AML-193 (cell line): ENCODE measurements at regions not wholly inside any gene's neighbourhood (a gene's known extent, or its start where the extent isn't known, plus 50 kb on each side); places are given as distances from the start of the nearest gene placed in this dataset.
"Not testable (repeated sequence)": the region's sequence is repeated elsewhere in the genome, so short reads cannot be mapped to it uniquely, and the experiment has no call there.

Experiments used
- DNase-seq, 2 experiments: peaks; one replicate each; lab custom pipeline; 2025; lab: John Stamatoyannopoulos, UW

DNA sequence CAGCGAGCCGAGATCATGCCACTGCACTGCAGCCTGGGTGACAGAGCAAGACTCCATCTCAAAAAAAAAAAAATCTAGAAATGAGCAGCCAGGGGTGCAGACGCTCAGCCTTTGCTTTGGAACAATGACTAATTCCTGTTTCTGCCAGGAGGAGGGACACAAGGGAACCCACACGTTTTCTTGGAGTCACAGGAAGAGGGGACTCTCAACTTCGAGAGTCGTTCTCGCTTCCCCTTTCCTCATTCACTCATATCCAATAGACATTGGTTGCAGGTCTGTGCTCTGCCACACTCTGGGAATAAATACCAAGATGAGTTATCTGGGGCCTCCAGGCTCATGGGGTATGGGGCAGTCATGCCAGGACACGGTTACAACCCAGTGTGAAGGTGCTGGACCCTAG lies 91.5 kb upstream of the RREB1 start:
- DNase-seq = no peak

GRCh38 chr6:7021301-7021700 lies 86.5 kb upstream of the RREB1 start:
- no peak for DNase-seq

- no peak for DNase-seq
These were observed 81.9 kb upstream of the RREB1 start for GRCh38 chr6:7025861-7026260.

DNA sequence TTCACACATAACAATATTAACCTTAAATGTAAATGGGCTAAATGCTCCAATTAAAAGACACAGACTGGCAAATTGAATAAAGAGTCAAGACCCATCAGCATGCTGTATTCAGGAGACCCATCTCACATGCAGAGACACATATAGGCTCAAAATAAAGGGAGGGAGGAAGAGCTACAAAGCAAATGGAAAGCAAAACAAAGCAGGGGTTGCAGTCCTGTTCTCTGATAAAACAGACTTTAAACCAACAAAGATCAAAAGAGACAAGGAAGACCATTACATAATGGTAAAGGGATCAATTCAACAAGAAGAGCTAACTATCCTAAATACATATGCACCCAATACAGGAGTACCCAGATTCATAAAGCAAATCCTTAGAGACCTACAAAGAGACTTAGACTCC lies 78.8 kb upstream of the RREB1 start:
- not testable (repeated sequence) for DNase-seq

GRCh38 chr6:7030968-7031367 lies 76.8 kb upstream of the RREB1 start:
- DNase-seq = not testable (repeated sequence)

- no peak for DNase-seq
These were observed 74.6 kb upstream of the RREB1 start for GRCh38 chr6:7033202-7033601.

GRCh38 chr6:7034055-7034454 lies 73.7 kb upstream of the RREB1 start:
- DNase-seq = no peak

DNA sequence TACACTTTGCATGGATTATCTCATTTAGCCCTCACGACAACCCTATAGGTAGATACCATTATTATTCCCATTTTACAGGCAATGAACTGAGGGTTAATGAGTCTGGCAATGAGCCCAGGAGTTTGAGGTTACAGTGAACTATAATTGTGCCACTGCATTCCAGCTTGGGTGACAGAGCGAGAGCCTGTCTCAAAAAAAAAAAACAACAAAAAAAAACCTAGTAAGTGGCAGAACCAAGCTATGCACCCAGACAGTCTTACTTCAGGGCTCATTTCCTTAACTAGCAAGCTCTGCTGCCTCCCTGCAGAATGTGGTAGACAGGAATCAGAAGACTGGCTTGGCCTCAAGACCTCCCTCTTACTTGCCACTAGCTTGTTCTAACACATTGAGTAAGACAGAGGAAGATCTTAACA lies 71.9 kb upstream of the RREB1 start:
- DNase-seq = no peak

DNA sequence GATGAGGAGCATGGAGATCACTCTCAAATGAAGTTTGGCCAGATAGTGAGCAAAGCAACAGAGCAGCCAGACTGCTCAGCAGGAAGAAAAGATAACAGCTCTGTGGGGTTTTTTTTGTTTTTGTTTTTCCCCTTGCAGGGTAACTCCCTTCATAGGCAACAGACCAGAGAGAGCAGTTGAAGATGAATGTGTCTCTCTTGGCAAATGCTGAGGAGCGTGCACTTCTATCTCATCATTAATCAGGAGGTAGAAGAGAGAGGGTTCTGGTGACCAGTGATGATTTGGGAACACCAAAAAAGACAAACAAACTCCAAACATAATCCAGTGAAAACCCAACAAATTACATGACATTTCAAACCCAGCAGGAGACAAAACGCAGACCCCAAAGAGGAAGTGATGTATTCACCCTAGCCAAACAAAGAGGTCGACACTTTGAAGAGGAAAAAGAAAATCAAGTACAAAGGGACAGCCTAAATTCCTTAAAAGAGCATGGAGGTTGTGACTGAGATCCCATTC lies 66.2 kb upstream of the RREB1 start:
- DNase-seq = no peak

DNA sequence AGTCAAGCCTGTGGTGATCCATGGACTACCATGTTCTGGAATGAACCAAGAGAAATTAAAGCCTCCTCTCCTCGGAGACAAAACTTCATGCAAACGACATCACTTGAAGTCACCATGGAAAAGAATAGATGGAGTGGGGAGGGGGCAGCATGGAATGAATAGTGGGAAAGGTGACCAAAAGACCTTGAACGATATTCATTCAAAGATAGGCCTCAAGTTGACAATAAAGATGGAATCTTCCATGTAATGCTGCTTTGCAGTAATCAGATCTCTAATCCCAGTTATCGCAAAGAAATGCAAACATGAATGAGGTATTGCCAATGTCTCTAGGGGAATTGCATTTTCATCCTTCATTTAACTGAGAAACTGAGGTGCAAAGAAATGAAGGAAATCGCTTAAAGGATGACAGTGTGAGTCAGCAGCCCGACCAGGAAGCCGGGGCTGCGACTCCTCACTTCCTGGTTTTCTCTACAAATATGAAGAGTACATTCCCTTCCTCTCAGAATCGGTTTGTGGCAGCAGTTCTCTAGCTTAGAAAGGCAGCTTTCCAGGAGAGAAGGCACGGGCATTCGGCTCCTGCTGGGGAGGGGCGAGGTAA lies 65.6 kb upstream of the RREB1 start:
- DNase-seq = peak; percentile 46 to 56

DNA sequence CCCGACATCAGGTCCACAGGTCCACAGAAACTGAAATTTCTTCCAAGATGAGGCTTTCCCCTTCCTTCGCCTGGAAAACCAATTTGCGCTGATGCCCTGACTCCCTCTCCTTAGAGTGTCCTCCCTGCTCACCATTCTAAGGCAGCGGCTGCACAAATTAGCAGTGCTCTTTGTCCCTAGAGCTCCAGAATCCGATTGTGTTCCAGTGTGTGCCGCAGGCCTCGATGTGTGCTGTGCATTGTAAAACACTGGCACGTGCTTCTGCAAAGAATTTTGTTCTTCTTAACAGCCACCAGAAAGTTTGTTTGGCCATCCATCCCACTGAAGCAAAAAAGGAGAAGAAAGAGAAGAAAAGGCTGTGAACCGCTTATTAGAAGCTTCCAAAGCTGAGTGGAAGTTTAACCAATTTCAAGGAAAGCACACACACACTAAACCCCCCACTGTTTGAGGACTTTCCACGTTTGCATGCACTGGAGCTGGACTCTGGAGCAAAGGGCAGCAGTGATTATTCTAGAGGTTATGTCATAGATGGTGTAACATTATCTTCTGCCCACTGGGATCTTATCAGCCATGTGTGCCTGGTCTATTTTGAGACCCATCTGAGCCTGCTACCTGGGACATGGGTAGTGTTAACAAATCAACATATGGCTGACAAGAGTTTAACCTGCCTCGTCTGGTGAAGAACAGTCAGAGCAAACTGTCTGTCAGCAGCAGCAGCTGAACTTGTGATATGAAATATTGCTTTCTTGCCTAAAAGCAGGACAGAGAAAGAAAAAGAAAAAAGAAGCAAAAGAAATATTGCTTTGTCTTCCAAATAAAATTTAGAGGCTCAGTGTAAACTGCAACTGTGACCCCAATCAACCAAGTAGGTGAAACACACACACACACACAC lies 64.9 kb upstream of the RREB1 start:
- DNase-seq = no peak

GRCh38 chr6:7045331-7045730 lies 62.4 kb upstream of the RREB1 start:
- DNase-seq = no peak

DNA sequence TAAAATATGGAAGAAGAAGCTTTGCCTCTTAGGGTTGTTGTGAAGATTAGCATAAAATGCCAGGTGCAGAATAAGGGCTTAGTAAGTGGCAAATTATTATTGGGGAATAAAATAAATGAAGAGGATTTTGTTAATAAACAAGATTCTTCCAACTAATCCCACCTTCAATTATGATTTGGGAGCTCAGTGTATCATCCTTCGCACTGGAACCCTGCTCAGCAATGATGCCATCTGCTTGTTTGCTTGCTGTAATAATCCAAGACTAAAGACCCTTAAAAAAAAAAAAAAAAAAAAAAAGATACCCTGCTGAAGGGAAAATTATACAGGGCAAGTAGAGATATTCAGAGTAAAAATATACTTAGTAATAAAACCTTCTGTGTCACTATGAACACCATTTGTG lies 62.0 kb upstream of the RREB1 start:
- DNase-seq = no peak

GRCh38 chr6:7047128-7047527 lies 60.6 kb upstream of the RREB1 start:
- DNase-seq = no peak

DNA sequence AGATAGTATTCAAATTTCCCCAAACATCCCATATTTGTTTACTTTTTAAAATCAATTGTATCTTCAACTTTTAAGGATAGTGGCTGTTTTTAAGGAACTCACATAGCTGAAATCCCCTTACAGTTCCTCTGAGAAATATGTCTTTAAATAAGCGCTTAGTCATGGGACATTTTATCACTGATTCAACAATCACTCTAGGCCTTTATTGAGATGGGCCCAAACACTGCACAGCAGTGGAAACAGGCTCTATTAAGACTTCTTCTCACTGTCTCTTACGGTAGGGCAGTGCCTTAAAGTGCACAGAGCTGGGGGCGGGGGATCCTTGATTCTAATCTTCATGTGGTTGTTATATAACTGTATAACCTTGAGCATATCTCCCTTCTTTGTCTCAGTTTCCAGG lies 59.8 kb upstream of the RREB1 start:
- peak; percentile 38 to 63 for DNase-seq

DNA sequence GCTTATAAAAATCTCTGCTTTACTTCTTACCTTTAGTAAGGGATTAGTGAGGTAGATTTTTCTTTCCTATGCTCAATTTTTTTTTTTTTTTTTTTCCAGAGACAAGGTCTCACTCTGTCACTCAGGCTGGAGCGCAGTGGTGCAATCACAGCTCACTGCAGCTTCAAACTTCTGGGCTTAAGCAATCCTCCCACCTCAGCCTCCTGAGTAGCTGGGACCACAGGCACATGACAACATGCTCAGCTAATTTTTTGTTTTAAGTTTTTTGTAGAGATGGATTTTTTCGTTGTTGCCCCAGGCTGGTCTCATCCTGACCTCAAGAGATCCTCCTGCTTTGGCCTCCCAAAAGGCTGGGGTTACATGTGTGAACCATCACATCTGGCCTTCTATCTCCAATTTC lies 58.9 kb upstream of the RREB1 start:
- peak; percentile 66 to 72 for DNase-seq

- peak; percentile 86 for DNase-seq
These were observed 57.8 kb upstream of the RREB1 start for GRCh38 chr6:7050004-7050403.

DNA sequence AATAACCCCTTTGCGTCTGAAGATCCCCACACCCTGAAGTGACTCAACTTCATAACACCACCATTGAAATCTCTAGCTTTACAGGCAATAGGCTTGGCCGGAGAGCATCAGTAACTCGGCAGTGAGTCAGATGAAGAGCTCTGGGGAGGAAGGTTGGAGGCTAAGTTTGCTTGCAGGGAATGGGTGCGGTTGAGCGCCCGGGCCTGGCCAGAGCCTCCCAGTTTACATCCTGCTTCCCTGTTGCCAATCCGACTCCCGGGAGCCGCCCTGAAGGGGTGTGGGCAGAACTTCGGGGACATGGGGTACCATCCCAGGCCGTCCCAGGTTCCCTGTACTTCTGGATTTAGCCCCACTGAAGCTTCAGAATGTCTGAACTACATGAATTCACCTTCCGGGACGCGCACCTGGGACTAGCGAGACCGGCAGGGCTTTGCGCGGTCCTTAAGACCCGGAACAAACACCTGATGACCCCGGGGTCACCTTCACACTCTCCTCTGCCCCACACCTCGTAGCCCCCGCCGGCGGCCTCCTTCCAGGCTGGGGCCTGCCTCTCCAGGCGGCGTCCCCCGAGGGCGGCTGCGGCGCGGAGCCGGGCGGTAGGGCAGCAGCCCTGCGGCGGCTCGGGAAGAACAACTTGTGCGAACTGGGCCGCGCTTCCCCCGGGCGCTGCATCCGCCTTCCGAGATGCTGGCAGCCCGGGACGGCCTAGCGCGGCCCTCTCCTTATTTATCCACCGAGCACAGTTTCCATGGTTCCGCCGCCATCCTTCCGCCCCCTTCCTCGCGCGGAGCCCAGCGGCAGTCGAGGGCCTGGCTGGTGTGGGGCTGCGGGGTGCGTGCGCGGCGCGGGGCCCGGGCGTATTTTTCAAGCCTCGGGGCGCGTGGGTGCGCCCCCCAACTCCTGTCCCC lies 56.6 kb upstream of the RREB1 start:
- no peak for DNase-seq

DNA sequence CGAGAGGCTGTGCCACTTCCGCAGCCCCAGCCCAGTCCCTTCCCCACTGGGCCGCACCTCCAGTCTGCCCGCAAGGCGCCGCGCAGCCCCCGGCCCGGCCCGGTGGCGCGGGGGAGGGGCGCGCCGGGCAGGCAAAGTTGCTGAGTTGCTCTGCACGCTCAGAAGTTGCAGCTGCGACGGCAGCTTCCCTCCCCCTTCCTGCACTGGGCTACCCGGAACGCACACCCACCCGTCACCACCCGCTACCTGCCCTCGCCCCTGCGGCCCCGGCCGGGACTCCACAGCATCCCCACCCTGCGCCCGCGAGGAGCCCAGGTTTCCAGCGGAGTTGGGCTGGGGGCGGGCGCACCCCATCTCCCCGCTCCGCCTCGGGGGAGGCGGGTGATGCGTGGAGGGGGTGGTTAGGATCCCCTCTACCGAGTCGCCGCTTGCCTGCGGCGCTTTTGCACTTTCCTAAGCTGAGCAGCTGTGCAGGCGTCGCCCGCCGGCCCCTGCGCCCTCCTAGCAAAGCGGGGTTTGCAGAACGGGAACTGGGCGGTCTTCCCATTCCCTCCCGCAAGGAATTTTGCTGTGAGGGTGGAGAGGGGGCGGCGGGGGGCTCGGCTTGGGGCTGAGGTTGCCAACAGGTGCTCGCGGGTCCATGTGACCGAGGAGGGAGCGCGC lies 55.9 kb upstream of the RREB1 start:
- DNase-seq = no peak

DNA sequence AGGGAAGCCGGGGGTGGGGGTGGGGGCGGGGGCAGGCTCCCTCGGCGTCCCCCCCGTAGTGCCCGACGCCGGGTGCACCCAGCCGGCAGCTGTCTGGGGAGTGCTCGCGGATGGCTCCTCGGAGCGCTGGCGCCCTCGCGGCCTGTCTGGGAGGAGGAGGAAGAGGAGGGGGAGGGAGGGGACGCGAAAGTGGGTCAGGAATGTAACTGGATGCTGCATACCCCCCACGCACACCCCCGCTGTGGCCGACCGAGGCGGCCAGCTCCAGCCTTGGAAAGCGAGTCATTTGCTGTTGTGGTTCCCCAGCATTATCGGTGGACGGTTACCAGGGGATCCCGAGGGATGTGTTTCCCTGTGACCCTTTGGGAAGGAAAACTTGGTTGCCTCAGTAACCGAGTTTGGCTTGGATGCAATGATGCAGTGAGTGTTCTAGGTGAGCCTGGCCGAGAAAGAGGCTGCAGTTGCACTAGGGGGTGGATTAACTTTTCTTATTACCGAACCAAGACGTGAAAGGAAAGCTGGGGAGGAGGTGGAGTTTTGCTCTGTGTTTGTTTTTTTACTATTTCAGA lies 55.2 kb upstream of the RREB1 start:
- peak in 1 of 2 experiments; percentile 46 for DNase-seq

GRCh38 chr6:7053125-7053774 lies 54.5 kb upstream of the RREB1 start:
- no peak for DNase-seq
